IMR-90 (cell line): ENCODE measurements at regions not wholly inside any gene's neighbourhood (a gene's known extent, or its start where the extent isn't known, plus 50 kb on each side); places are given as distances from the start of the nearest gene placed in this dataset.

Experiments used
- ATAC-seq: fragments of 200-7000 bp; cut with Tn5 transposase; 2 replicates; pipeline ENCODE4 v1.9.1; 2020; ENCODE audit warnings: low read depth, mild to moderate bottlenecking, moderate library complexity
- BruUV-seq: library from RNA; stranded (reverse); fragments of 400-500 nt; replicated peaks from 2 replicates; lab custom pipeline; 2021; lab: Mats Ljungman, UMichigan
- CTCF ChIA-PET: fragments of 300-600 bp; formaldehyde crosslinking; extraction: SDS; loops from one replicate; lab custom pipeline; 2021; ENCODE audit warnings: antibody characterized with exemption; lab: Yijun Ruan, JAX
- POLR2A ChIA-PET: fragments of 300-600 bp; sonication (Branson Sonifier 250); formaldehyde crosslinking; loops from one replicate; lab custom pipeline; 2022; ENCODE audit warnings: antibody characterized with exemption; ENCODE audit not compliant: unreplicated experiment; lab: Charles Lee
- DNase-seq: peaks from one replicate; pipeline ENCODE4 v3.0.0; 2013
- H2AFZ ChIP-seq: replicated peaks from 2 replicates; pipeline ENCODE3; 2013; ENCODE audit warnings: low read length, mild to moderate bottlenecking; ENCODE audit not compliant: poor library complexity
- H2AK5ac ChIP-seq: 2 replicates; pipeline ENCODE4 v1.6.1; 2013; ENCODE audit warnings: low read depth, low read length, inconsistent platforms
- H2AK9ac ChIP-seq: replicated peaks from 2 replicates; pipeline ENCODE3; 2013; ENCODE audit warnings: mild to moderate bottlenecking, low read depth, low read length, moderate library complexity; ENCODE audit not compliant: poor library complexity
- H2BK120ac ChIP-seq: 2 replicates; pipeline ENCODE4 v1.6.1; 2013; ENCODE audit warnings: low read depth, low read length, inconsistent platforms
- H2BK15ac ChIP-seq: 3 replicates; pipeline ENCODE4 v1.6.1; 2013; ENCODE audit warnings: low read depth, low read length, inconsistent platforms
- H2BK20ac ChIP-seq: 2 replicates; pipeline ENCODE4 v1.6.1; 2013; ENCODE audit warnings: low read depth, mild to moderate bottlenecking, inconsistent platforms, low read length, moderate library complexity
- H2BK5ac ChIP-seq: 2 replicates; pipeline ENCODE4 v1.6.1; 2013; ENCODE audit warnings: mild to moderate bottlenecking, low read depth, low read length, inconsistent platforms; ENCODE audit not compliant: poor library complexity, severe bottlenecking
- H3K14ac ChIP-seq: replicated peaks from 2 replicates; pipeline ENCODE4 v1.6.1; 2013; ENCODE audit warnings: low read depth, low read length, inconsistent platforms
- H3K18ac ChIP-seq: 2 replicates; pipeline ENCODE4 v1.6.1; 2013; ENCODE audit warnings: low read depth, low read length, control low read depth
- H3K23ac ChIP-seq: 2 replicates; pipeline ENCODE4 v1.6.1; 2013; ENCODE audit warnings: low read depth, low read length, inconsistent platforms
- H3K27ac ChIP-seq: 2 replicates; pipeline ENCODE4 v1.5.1; 2013; ENCODE audit warnings: mild to moderate bottlenecking, control low read depth, low read length; ENCODE audit not compliant: insufficient read depth
- H3K27me3 ChIP-seq: 2 replicates; pipeline ENCODE4 v1.6.1; 2013; ENCODE audit warnings: low read length; ENCODE audit not compliant: control insufficient read depth, insufficient read depth
- H3K36me3 ChIP-seq: 2 replicates; pipeline ENCODE4 v1.6.1; 2013; ENCODE audit warnings: low read length, mixed read lengths; ENCODE audit not compliant: control insufficient read depth, insufficient read depth
- H3K4ac ChIP-seq: 2 replicates; pipeline ENCODE4 v1.6.1; 2013; ENCODE audit warnings: low read depth, low read length, inconsistent platforms
- H3K4me1 ChIP-seq: 2 replicates; pipeline ENCODE4 v1.6.1; 2013; ENCODE audit warnings: low read length, mixed read lengths; ENCODE audit not compliant: control insufficient read depth, insufficient read depth
- H3K4me2 ChIP-seq: 2 replicates; pipeline ENCODE4 v1.6.1; 2013; ENCODE audit warnings: low read depth, mild to moderate bottlenecking, control low read depth, low read length, moderate library complexity
- H3K4me3 ChIP-seq: 2 replicates; pipeline ENCODE4 v1.5.1; 2013; ENCODE audit warnings: low read depth, mild to moderate bottlenecking, control low read depth, low read length, moderate library complexity; ENCODE audit not compliant: insufficient read depth
- H3K56ac ChIP-seq: 2 replicates; pipeline ENCODE4 v1.6.1; 2013; ENCODE audit warnings: low read length, inconsistent platforms; ENCODE audit not compliant: insufficient read depth; ENCODE audit errors: extremely low read depth
- H3K79me1 ChIP-seq, 2 experiments: 2 replicates each; pipeline ENCODE4 v1.6.1; 2013; ENCODE audit warnings: low read length in 2 of 2, inconsistent platforms in 1 of 2, low read depth in 1 of 2
- H3K9ac ChIP-seq: 2 replicates; pipeline ENCODE4 v1.6.1; 2013; ENCODE audit warnings: low read depth, low read length, control low read depth
- H3K9me1 ChIP-seq: 2 replicates; pipeline ENCODE4 v1.6.1; 2013; ENCODE audit warnings: low read length, inconsistent platforms; ENCODE audit not compliant: insufficient read depth
- H3K9me3 ChIP-seq: 2 replicates; pipeline ENCODE4 v1.6.1; 2013; ENCODE audit warnings: low read length; ENCODE audit not compliant: control insufficient read depth, insufficient read depth
- H4K20me1 ChIP-seq: 2 replicates; pipeline ENCODE4 v1.6.1; 2013; ENCODE audit warnings: low read length, inconsistent platforms; ENCODE audit not compliant: insufficient read depth
- H4K5ac ChIP-seq: 2 replicates; pipeline ENCODE4 v1.6.1; 2013; ENCODE audit warnings: mild to moderate bottlenecking, low read depth, low read length, control low read depth
- H4K8ac ChIP-seq, 2 experiments: 2 replicates each; pipeline ENCODE4 v1.6.1; 2013; ENCODE audit warnings: low read depth in 2 of 2, low read length in 2 of 2, control low read depth in 1 of 2, inconsistent platforms in 1 of 2
- H4K91ac ChIP-seq: 2 replicates; pipeline ENCODE4 v1.6.1; 2013; ENCODE audit warnings: low read depth, low read length, inconsistent platforms; ENCODE audit not compliant: insufficient read depth
- BHLHE40 ChIP-seq: fragments of 150-350 bp; IDR thresholded peaks from 2 replicates; pipeline ENCODE4 v1.6.1; 2016; ENCODE audit warnings: mild to moderate bottlenecking, low read depth, low read length
- CEBPB ChIP-seq: IDR thresholded peaks from 2 replicates; pipeline ENCODE4 v1.6.1; 2012; ENCODE audit warnings: low read depth, low read length, improper control_type of control experiment
- CHD1 ChIP-seq: IDR thresholded peaks from 2 replicates; pipeline ENCODE4 v1.6.1; 2012; ENCODE audit warnings: low read depth, low read length, improper control_type of control experiment
- CTCF ChIP-seq: conservative IDR thresholded peaks from 2 replicates; pipeline ENCODE4 v1.5.1; 2012; ENCODE audit warnings: mild to moderate bottlenecking, low read depth, low read length, improper control_type of control experiment
- ELK1 ChIP-seq: fragments of 150-350 bp; IDR thresholded peaks from 2 replicates; pipeline ENCODE4 v1.6.1; 2016; ENCODE audit warnings: low read depth, mild to moderate bottlenecking, low read length, moderate library complexity, borderline replicate concordance
- FOS ChIP-seq: fragments of 150-350 bp; IDR thresholded peaks from 2 replicates; pipeline ENCODE4 v1.6.1; 2016; ENCODE audit warnings: low read depth, low read length
- MAFK ChIP-seq: IDR thresholded peaks from 2 replicates; pipeline ENCODE4 v1.6.1; 2012; ENCODE audit warnings: low read depth, low read length, improper control_type of control experiment
- MAZ ChIP-seq: IDR thresholded peaks from 2 replicates; pipeline ENCODE4 v1.6.1; 2012; ENCODE audit warnings: low read depth, mild to moderate bottlenecking, low read length, improper control_type of control experiment, moderate library complexity, borderline replicate concordance
- MXI1 ChIP-seq: IDR thresholded peaks from 2 replicates; pipeline ENCODE4 v1.6.1; 2012; ENCODE audit warnings: low read depth, mild to moderate bottlenecking, low read length, moderate library complexity, borderline replicate concordance
- NFE2L2 ChIP-seq: fragments of 150-350 bp; IDR thresholded peaks from 2 replicates; pipeline ENCODE4 v1.6.1; 2016; ENCODE audit warnings: low read depth, mild to moderate bottlenecking, low read length
- POLR2A ChIP-seq: IDR thresholded peaks from 2 replicates; pipeline ENCODE4 v1.6.1; 2012; ENCODE audit warnings: mild to moderate bottlenecking, low read depth, low read length
- RAD21 ChIP-seq: IDR thresholded peaks from 2 replicates; pipeline ENCODE4 v1.6.1; 2012; ENCODE audit warnings: low read length, improper control_type of control experiment
- RCOR1 ChIP-seq: IDR thresholded peaks from 2 replicates; pipeline ENCODE4 v1.6.1; 2012; ENCODE audit warnings: mild to moderate bottlenecking, low read length, improper control_type of control experiment; ENCODE audit not compliant: insufficient replicate concordance
- RFX5 ChIP-seq: IDR thresholded peaks from 2 replicates; pipeline ENCODE4 v1.8.0; 2012; ENCODE audit warnings: low read depth, mild to moderate bottlenecking, low read length, moderate library complexity
- SMC3 ChIP-seq: fragments of 150-350 bp; IDR thresholded peaks from 2 replicates; pipeline ENCODE4 v1.6.1; 2016; ENCODE audit warnings: low read depth, mild to moderate bottlenecking, antibody characterized with exemption, low read length, moderate library complexity
- USF2 ChIP-seq: fragments of 150-350 bp; IDR thresholded peaks from 2 replicates; pipeline ENCODE4 v1.6.1; 2017; ENCODE audit warnings: mild to moderate bottlenecking, antibody characterized with exemption, low read length, low read depth
- WGBS, 2 experiments: methylation state at CpG; one replicate each; pipeline versions ENCODE4 v1.1.5 to v1.1.7; 2013; ENCODE audit warnings: missing lambda C conversion rate in 2 of 2; ENCODE audit not compliant: insufficient read length in 1 of 2; ENCODE audit errors: extremely low coverage in 2 of 2; 5-methylcytosine and 5-hydroxymethylcytosine counted together
- dilution Hi-C: fragments of 300-500 bp; cut with HindIII; formaldehyde crosslinking; loops from one replicate; pipeline ENCODE4 v1.14.3; 2018; ENCODE audit warnings: low sequenced_read_pairs; ENCODE audit not compliant: unreplicated experiment
- in situ Hi-C: fragments of 300-500 bp; cut with MboI; formaldehyde crosslinking; loops from 3 replicates; pipeline ENCODE4 v1.14.3; 2019; ENCODE audit warnings: low sequenced_read_pairs, inconsistent platforms, mixed read lengths
- intact Hi-C: fragments of 100-400 bp; cut with micrococcal nuclease; formaldehyde crosslinking; loops from 2 replicates; pipeline ENCODE4 v1.10.0; 2022

GRCh38 chr12:126982707-126983106, 1284.3 kb upstream of the TMEM132C start:
- no peaks in the 10 kb centered on the region for H3K9me1 ChIP-seq
- H4K5ac ChIP-seq = no peak overlapping the region
- no peak overlapping the region for H2AFZ ChIP-seq
- H3K9me3 ChIP-seq = peaks cover 8% of the 10 kb centered on the region; the same call in 1 of the 2 replicates
- no peak overlapping the region for H4K8ac ChIP-seq
- H3K4me1 ChIP-seq = no peaks in the 10 kb centered on the region
- WGBS, 2 experiments = no CpG with 5 or more reads among the region's 1 CpG
- no peak overlapping the region for H3K4me2 ChIP-seq
- ChIA-PET CTCF (no interaction called here), POLR2A (no interaction called here)
- H3K27ac ChIP-seq = no peak overlapping the region
- H2BK20ac ChIP-seq = no peak overlapping the region
- H2AK5ac ChIP-seq = no peak overlapping the region
- ATAC-seq = no peak
- no peak overlapping the region for H2BK5ac ChIP-seq
- BruUV-seq = no TSS peak
- intact Hi-C loops = no loop called here
- dilution Hi-C loops = no loop called here
- no peaks in the 10 kb centered on the region for H3K36me3 ChIP-seq
- H3K9ac ChIP-seq = no peak overlapping the region
- no peak overlapping the region for H3K4ac ChIP-seq
- H3K27me3 ChIP-seq = no peaks in the 10 kb centered on the region
- H3K79me1 ChIP-seq = no peaks in the 10 kb centered on the region
- no peak for DNase-seq
- no peak overlapping the region for H3K23ac ChIP-seq
- H3K18ac ChIP-seq = no peak overlapping the region
- no peak overlapping the region for H2AK9ac ChIP-seq
- no peak overlapping the region for H3K4me3 ChIP-seq
- H3K56ac ChIP-seq = no peak overlapping the region
- no peak overlapping the region for H3K14ac ChIP-seq
- H4K20me1 ChIP-seq = no peaks in the 10 kb centered on the region
- H2BK120ac ChIP-seq = no peak overlapping the region
- in situ Hi-C loops = no loop called here
- TF ChIP-seq RCOR1 = no peak
- no peak for TF ChIP-seq MXI1
- TF ChIP-seq CHD1 = no peak
- no peak for TF ChIP-seq POLR2A
- TF ChIP-seq MAZ = no peak
- no peak for TF ChIP-seq USF2
- TF ChIP-seq CEBPB = no peak
- TF ChIP-seq BHLHE40 = no peak
- TF ChIP-seq FOS = no peak
- no peak for TF ChIP-seq RFX5
- no peak for TF ChIP-seq NFE2L2
- no peak for TF ChIP-seq RAD21
- no peak for TF ChIP-seq CTCF
- TF ChIP-seq MAFK = no peak; the same call in 1 of the 2 replicates
- TF ChIP-seq SMC3 = no peak
- no peak for TF ChIP-seq ELK1
- H4K91ac ChIP-seq = no peak overlapping the region
- H2BK15ac ChIP-seq = no peak overlapping the region
